ENCODE measurements at regions not wholly inside any gene's neighbourhood (a gene's known extent, or its start where the extent isn't known, plus 50 kb on each side); places are given as distances from the start of the nearest gene placed in this dataset.

DNA sequence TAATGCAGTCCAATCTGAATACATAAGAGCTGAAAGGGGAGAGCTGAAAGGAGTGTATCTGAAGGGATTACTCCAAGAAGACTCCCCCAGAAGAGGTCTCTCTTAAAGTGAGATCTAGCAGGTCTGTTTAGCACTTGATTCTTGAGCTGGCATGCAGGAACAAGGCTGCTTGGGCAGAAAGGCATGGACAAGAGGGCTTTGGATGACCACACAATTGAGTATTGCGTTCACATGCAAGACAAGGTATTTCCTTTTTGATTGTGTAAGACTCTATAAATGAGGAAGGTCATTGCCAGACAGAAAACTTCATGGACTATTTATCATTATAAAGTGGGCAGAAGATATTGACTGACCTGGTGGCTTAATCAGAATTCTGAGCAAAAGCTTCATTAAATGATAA, 145.5 kb upstream of the AFF2 start:
- Histone ChIP-seq H3K9ac (ENCODE audit: low read length) (no peak overlapping the region), H3K79me2 (ENCODE audit: insufficient read depth, low read length) (no peaks in the 10 kb centered on the region), H3K4me1 (ENCODE audit: insufficient read depth, low read length, severe bottlenecking) (no peaks in the 10 kb centered on the region), H3K4me3 (ENCODE audit: low read depth, low read length, poor library complexity, severe bottlenecking) (no peak overlapping the region), H3K36me3 (ENCODE audit: insufficient read depth, low read length) (no peaks in the 10 kb centered on the region), H3K4me2 (ENCODE audit: low read length) (no peak overlapping the region), H3K27me3 (ENCODE audit: insufficient read depth, low read length) (no peaks in the 10 kb centered on the region), H2AFZ (ENCODE audit: low read length) (no peak overlapping the region), H3K9me2 (ENCODE audit: low read depth, low read length) (no peaks in the 10 kb centered on the region), H3F3A (ENCODE audit: insufficient read depth, low read length) (no peaks in the 10 kb centered on the region), H3K9me3 (ENCODE audit: low read length) (no peaks in the 10 kb centered on the region), H4K20me1 (ENCODE audit: insufficient read depth, low read length) (no peaks in the 10 kb centered on the region), H3K27ac (ENCODE audit: low read depth, low read length, poor library complexity, severe bottlenecking) (no peak overlapping the region)
- TF ChIP-seq EZH2 (IDR thresholded peaks at IDR 0.05; ENCODE audit: borderline replicate concordance, low read length) (no peak), CTCF (IDR thresholded peaks at IDR 0.05; ENCODE audit: low read length) (no peak)

GRCh38 chrX:148361641-148362040, 138.8 kb upstream of the AFF2 start:
- H3K4me2 ChIP-seq (ENCODE audit: low read length), result no peak overlapping the region
- no peaks in the 10 kb centered on the region for H3K36me3 ChIP-seq (ENCODE audit: insufficient read depth, low read length)
- H4K20me1 ChIP-seq (ENCODE audit: insufficient read depth, low read length), result no peaks in the 10 kb centered on the region
- peaks cover 4% of the 10 kb centered on the region for H3K4me1 ChIP-seq (ENCODE audit: insufficient read depth, low read length, severe bottlenecking)
- H3F3A ChIP-seq (ENCODE audit: insufficient read depth, low read length), result no peaks in the 10 kb centered on the region
- H2AFZ ChIP-seq (ENCODE audit: low read length), result no peak overlapping the region
- no peak overlapping the region for H3K27ac ChIP-seq (ENCODE audit: low read depth, low read length, poor library complexity, severe bottlenecking)
- no peaks in the 10 kb centered on the region for H3K79me2 ChIP-seq (ENCODE audit: insufficient read depth, low read length)
- H3K9me2 ChIP-seq (ENCODE audit: low read depth, low read length), result no peaks in the 10 kb centered on the region
- H3K4me3 ChIP-seq (ENCODE audit: low read depth, low read length, poor library complexity, severe bottlenecking), result no peak overlapping the region
- H3K9ac ChIP-seq (ENCODE audit: low read length), result no peak overlapping the region
- no peaks in the 10 kb centered on the region for H3K9me3 ChIP-seq (ENCODE audit: low read length)
- TF ChIP-seq CTCF (IDR thresholded peaks at IDR 0.05; ENCODE audit: low read length) (no peak), EZH2 (IDR thresholded peaks at IDR 0.05; ENCODE audit: borderline replicate concordance, low read length) (no peak)
- no peaks in the 10 kb centered on the region for H3K27me3 ChIP-seq (ENCODE audit: insufficient read depth, low read length)

- no peak overlapping the region for H3K4me2 ChIP-seq (ENCODE audit: low read length)
- H3K9ac ChIP-seq (ENCODE audit: low read length), result no peak overlapping the region
- no peak for TF ChIP-seq CTCF (IDR thresholded peaks at IDR 0.05; ENCODE audit: low read length)
- TF ChIP-seq EZH2 (IDR thresholded peaks at IDR 0.05; ENCODE audit: borderline replicate concordance, low read length), result no peak
- no peaks in the 10 kb centered on the region for H3K9me3 ChIP-seq (ENCODE audit: low read length)
- H3K27me3 ChIP-seq (ENCODE audit: insufficient read depth, low read length), result no peaks in the 10 kb centered on the region
- no peak overlapping the region for H2AFZ ChIP-seq (ENCODE audit: low read length)
- peaks cover 4% of the 10 kb centered on the region for H3K4me1 ChIP-seq (ENCODE audit: insufficient read depth, low read length, severe bottlenecking)
- no peaks in the 10 kb centered on the region for H3K9me2 ChIP-seq (ENCODE audit: low read depth, low read length)
- no peaks in the 10 kb centered on the region for H3F3A ChIP-seq (ENCODE audit: insufficient read depth, low read length)
- no peak overlapping the region for H3K4me3 ChIP-seq (ENCODE audit: low read depth, low read length, poor library complexity, severe bottlenecking)
- no peaks in the 10 kb centered on the region for H4K20me1 ChIP-seq (ENCODE audit: insufficient read depth, low read length)
- no peaks in the 10 kb centered on the region for H3K79me2 ChIP-seq (ENCODE audit: insufficient read depth, low read length)
- H3K27ac ChIP-seq (ENCODE audit: low read depth, low read length, poor library complexity, severe bottlenecking), result no peak overlapping the region
- H3K36me3 ChIP-seq (ENCODE audit: insufficient read depth, low read length), result no peaks in the 10 kb centered on the region
Measured at GRCh38 chrX:148363471-148364235, 136.8 kb upstream of the AFF2 start.

All from OCI-LY1 (cell line).